ENCODE measurements at regions not wholly inside any gene's neighbourhood (a gene's known extent, or its start where the extent isn't known, plus 50 kb on each side); places are given as distances from the start of the nearest gene placed in this dataset.

DNA sequence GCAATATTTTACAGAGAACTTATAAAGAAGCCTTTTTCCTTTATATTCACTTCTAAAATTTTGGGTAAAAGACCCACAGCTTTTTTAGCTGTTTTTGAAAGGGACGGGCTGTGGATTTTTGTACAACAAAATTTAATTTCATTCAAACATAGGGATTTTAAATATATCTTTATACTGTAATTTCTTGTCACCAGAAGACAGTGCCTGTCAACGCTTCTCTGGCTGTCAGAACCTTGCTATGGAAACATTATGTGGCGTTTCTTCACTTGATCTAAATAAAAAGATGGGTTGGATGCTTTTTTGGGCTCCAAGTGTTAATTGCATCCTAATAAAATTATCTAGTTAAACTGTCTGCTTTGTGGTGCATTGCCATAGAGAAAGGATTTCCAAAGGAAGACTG lies 635.6 kb upstream of the ALCAM start:
- no peak for DNase-seq

DNA sequence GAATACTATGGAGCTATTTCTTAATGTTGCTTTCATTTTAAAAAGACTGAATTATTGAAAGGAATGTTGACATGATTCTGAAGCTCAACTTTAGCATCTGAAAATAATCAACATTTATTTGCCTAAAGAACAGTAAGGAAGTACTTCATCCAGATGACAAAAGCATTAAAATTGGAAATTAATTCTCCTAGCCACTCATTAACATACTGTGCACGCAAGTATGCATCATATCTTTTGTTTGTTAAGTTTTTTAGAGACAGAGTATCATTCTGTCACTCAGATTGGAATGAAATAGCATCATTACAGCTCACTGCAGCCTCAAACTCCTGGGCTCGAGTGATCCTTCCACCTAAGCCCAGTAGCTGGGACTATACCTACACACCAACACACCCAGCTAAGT lies 632.1 kb upstream of the ALCAM start:
- no peak for DNase-seq

GRCh38 chr3:104735691-104736090 lies 631.0 kb upstream of the ALCAM start:
- no peak for DNase-seq

DNA sequence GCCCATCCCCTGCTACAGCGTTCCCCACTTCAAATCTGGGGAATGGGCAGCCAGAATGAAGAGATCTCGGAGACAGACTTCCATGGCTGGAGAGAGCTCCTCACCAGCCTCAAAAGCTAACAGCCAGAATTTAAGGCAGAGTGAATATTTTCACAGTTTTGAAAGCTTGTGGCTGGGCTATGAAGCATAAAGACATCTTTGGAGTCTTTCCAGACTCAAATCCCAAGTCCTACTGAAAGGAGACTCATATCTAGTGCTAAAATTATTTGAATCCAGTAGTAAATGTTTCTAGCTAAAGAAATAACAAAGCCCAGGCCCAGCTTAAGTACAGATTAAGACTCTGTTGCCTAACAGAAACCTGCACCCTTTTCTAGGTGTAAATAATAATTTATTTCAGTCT lies 628.4 kb upstream of the ALCAM start:
- DNase-seq: no peak

- no peak for DNase-seq
These were observed 625.8 kb upstream of the ALCAM start for GRCh38 chr3:104740874-104741379.

DNA sequence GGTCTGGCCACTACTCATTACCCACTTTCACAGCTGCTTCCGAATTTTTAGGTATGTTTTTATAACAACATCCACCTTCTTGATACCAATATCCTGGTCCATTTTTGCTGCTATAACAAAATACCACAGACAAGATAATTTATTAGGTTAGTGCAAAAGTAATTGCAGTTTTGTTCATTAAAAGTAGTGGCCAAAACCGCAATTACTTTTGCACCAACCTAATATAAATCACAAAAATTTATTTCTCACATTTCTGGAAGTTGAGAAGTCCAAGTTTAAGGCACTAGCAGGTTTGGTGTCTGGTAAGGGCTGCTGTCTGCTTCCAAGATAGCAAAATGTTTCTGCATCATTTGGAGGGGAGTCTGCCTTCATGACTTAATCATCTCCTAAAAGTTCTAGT lies 624.7 kb upstream of the ALCAM start:
- no peak for DNase-seq

- no peak for DNase-seq
These were observed 621.4 kb upstream of the ALCAM start for GRCh38 chr3:104745313-104745712.

- no peak for DNase-seq
These were observed 620.7 kb upstream of the ALCAM start for GRCh38 chr3:104746056-104746455.

- DNase-seq: no peak
These were observed 616.1 kb upstream of the ALCAM start for GRCh38 chr3:104750581-104750980.

GRCh38 chr3:104755791-104756190 lies 610.9 kb upstream of the ALCAM start:
- DNase-seq: no peak

DNA sequence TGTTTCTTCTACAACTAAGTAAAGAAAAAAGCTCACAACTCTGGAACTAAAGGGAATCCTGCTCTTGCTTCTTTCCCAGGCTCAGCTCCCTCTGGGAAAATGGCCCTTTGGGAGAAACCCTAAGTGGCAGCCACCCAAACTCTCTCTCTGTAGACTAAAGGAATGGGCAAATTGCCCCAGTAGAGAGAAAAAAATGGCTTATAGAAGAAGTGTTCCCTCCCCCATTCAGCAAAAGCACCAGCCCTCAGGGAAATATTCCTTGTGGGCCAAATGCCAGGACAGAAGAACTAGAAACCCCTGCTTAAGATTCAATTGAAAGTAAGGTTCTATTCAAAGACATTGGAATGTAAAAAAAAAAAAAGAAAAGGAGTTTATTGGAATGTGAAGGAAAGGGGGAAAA lies 603.7 kb upstream of the ALCAM start:
- DNase-seq: no peak

DNA sequence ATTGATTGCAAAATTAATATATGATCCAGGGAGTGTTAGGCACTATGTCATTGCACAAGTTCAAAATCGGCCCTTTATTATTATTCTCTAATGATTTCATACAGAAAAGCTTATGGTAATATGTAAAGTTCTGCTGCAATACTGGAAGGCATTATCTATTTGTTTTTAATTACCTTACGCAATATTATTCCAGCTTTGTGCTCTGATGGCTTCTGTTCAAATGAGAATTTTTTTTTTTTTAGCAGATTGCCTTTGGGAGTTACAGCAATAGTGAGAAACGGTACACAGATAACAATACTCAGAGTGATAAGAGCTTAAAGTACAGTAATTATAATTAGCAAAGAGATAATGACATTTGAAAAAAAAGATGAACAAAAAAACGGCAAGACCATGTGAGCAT lies 602.2 kb upstream of the ALCAM start:
- DNase-seq: no peak

- no peak for DNase-seq
These were observed 597.8 kb upstream of the ALCAM start for GRCh38 chr3:104768886-104769285.

GRCh38 chr3:104779324-104779723 lies 587.4 kb upstream of the ALCAM start:
- DNase-seq: no peak

GRCh38 chr3:104781112-104781511 lies 585.6 kb upstream of the ALCAM start:
- no peak for DNase-seq

GRCh38 chr3:104785947-104786346 lies 580.8 kb upstream of the ALCAM start:
- DNase-seq: no peak

DNA sequence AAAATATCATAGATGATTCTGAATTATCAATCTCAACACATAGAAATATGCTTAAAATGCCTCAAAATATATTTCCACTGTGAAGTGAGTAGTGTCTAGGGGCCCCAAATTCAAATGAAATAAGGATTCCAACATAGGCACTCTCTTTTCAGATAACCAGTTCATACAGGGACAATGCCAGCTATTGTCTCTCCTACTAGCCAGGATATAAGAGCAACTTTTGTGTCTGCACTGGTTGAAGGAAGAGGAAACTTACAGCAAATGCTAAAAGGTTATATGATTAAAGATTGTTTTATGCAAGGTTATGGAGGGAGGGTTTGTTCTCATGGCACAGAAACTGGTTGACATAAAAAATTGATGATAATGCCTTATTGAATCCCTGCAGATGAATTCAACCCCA lies 579.4 kb upstream of the ALCAM start:
- DNase-seq: no peak

GRCh38 chr3:104788807-104789206 lies 577.9 kb upstream of the ALCAM start:
- DNase-seq: no peak

GRCh38 chr3:104791331-104791730 lies 575.4 kb upstream of the ALCAM start:
- no peak for DNase-seq

DNA sequence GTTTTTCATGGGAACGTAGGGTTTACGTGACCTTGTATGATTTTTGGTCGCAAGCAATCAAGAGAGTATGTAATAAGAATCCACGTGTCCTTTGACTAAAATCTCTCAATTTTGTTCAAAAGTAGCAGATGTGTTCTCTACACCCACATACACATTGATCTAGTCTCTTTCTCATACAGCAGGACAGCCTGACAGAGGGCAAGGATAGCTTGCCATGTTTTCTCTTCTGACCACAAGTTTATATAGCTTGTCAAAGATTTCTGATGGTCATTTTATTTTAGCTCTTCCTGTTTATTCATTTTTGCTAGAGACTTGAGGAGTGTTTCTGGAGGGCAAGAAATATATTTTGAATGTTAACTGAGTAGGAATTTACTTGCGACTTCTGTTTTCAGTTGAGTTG lies 570.2 kb upstream of the ALCAM start:
- no peak for DNase-seq

DNA sequence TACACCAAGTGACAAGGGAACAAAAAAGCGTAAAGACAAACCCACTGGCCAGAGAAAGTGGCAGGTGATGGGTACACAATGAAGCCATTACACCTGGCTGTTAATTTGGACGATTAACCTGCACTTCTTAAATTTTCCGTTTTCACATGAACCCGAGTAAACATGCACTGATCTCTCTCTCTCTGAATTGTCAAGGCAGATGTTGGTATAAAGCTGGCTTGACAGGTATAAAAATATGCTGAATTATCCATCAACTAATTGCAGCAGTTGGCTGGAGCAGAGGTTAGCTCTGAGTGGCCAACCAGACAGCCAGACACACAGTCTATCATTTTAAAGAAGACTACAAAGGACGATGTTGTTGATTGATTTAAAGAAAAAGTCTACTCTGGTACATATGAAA lies 561.7 kb upstream of the ALCAM start:
- DNase-seq: no peak

DNA sequence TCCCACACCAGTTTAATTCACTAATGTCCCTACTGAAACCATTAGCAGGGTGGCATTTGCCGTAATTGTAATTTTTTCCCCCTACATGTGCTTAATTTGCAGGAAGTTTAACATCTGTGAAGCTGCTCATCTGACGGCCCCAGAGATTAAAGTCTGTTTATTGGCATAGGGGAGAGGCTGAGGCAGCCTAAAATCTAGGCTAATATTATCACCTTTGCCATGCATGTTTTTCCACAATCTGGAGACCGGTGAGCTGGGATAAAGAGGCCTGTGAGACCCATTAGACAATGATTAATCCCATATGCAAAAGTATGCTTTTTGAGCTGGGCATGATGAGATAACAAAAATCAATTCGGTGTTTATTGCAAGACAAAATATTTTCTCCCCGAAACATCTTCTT lies 561.2 kb upstream of the ALCAM start:
- DNase-seq: no peak

GRCh38 chr3:104810896-104811295 lies 555.8 kb upstream of the ALCAM start:
- DNase-seq: no peak

DNA sequence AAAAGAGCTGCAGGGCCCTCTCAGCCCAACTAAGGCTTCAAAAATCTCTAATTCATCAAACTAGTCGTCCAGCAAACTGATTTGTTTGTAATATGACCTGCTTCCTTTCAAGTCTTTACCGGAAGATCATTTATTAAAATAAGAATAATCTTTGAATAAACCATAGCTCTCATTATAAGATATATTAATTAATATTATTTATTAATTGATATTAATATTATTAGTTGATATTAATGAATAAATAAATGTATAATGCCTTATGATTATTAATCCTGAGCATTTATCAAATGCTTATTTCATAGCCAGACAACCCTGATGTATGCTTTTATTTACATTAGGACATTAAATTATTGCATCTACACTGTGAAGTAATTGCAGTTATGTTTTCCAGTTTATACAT lies 550.7 kb upstream of the ALCAM start:
- no peak for DNase-seq

GRCh38 chr3:104816716-104817115 lies 550.0 kb upstream of the ALCAM start:
- DNase-seq: no peak

- DNase-seq: no peak
These were observed 547.4 kb upstream of the ALCAM start for GRCh38 chr3:104819333-104819732.

Measured in activated effector memory CD4-positive, alpha-beta T cell treated with Interleukin-2 at 50 U/mL for 16 hours (primary cell).